AG08395 (cell line): ENCODE measurements at regions not wholly inside any gene's neighbourhood (a gene's known extent, or its start where the extent isn't known, plus 50 kb on each side); places are given as distances from the start of the nearest gene placed in this dataset.
A peak's percentile ranks its signal among the peaks of the same experiment; 100 is the strongest.

Experiments used
- DNase-seq: peaks from one replicate; pipeline ENCODE4 v3.0.0; 2012; ENCODE audit warnings: mixed read lengths, low spot score

GRCh38 chr15:88382482-88382983 lies 84.7 kb downstream of the MRPL46 start:
- no peak for DNase-seq

GRCh38 chr15:88378188-88378637 lies 89.0 kb downstream of the MRPL46 start:
- no peak for DNase-seq

GRCh38 chr15:88377509-88377908 lies 89.7 kb downstream of the MRPL46 start:
- no peak for DNase-seq

GRCh38 chr15:88376574-88377174 lies 90.5 kb downstream of the MRPL46 start:
- DNase-seq: peak; percentile 44

GRCh38 chr15:88375234-88375927 lies 91.8 kb downstream of the MRPL46 start:
- peak; percentile 66 for DNase-seq

- DNase-seq: no peak
Measured at GRCh38 chr15:88365124-88365523, 102.1 kb downstream of the MRPL46 start.

GRCh38 chr15:88348579-88349230 lies 92.2 kb upstream of the NTRK3 start:
- no peak for DNase-seq

- no peak for DNase-seq
Measured at GRCh38 chr15:88345962-88346361, 89.4 kb upstream of the NTRK3 start.

GRCh38 chr15:88344786-88345185 lies 88.2 kb upstream of the NTRK3 start:
- no peak for DNase-seq

GRCh38 chr15:88342666-88343065 lies 86.1 kb upstream of the NTRK3 start:
- DNase-seq: peak; percentile 57

- no peak for DNase-seq
Measured at GRCh38 chr15:88341653-88342052, 85.1 kb upstream of the NTRK3 start.

- DNase-seq: no peak
Measured at GRCh38 chr15:88341006-88341405, 84.5 kb upstream of the NTRK3 start.

GRCh38 chr15:88337993-88338392 lies 81.5 kb upstream of the NTRK3 start:
- no peak for DNase-seq

GRCh38 chr15:88335074-88335473 lies 78.5 kb upstream of the NTRK3 start:
- no peak for DNase-seq

- peak; percentile 47 for DNase-seq
Measured at GRCh38 chr15:88334436-88334835, 77.9 kb upstream of the NTRK3 start.

GRCh38 chr15:88331291-88331690 lies 74.8 kb upstream of the NTRK3 start:
- DNase-seq: no peak

GRCh38 chr15:88326924-88327323 lies 70.4 kb upstream of the NTRK3 start:
- no peak for DNase-seq

GRCh38 chr15:88324741-88325065 lies 68.2 kb upstream of the NTRK3 start:
- no peak for DNase-seq

GRCh38 chr15:88323976-88324740 lies 67.6 kb upstream of the NTRK3 start:
- peak; percentile 46 for DNase-seq

- no peak for DNase-seq
Measured at GRCh38 chr15:88323468-88323867, 66.9 kb upstream of the NTRK3 start.

- DNase-seq: no peak
Measured at GRCh38 chr15:88322461-88322860, 65.9 kb upstream of the NTRK3 start.

GRCh38 chr15:88321271-88321670 lies 64.7 kb upstream of the NTRK3 start:
- DNase-seq: no peak

GRCh38 chr15:88316586-88316985 lies 60.0 kb upstream of the NTRK3 start:
- no peak for DNase-seq
